ENCODE measurements at regions not wholly inside any gene's neighbourhood (a gene's known extent, or its start where the extent isn't known, plus 50 kb on each side); places are given as distances from the start of the nearest gene placed in this dataset.

GRCh38 chr17:51546114-51546513, 285.8 kb downstream of the UTP18 start:
- TF ChIP-seq, protein P1, sequence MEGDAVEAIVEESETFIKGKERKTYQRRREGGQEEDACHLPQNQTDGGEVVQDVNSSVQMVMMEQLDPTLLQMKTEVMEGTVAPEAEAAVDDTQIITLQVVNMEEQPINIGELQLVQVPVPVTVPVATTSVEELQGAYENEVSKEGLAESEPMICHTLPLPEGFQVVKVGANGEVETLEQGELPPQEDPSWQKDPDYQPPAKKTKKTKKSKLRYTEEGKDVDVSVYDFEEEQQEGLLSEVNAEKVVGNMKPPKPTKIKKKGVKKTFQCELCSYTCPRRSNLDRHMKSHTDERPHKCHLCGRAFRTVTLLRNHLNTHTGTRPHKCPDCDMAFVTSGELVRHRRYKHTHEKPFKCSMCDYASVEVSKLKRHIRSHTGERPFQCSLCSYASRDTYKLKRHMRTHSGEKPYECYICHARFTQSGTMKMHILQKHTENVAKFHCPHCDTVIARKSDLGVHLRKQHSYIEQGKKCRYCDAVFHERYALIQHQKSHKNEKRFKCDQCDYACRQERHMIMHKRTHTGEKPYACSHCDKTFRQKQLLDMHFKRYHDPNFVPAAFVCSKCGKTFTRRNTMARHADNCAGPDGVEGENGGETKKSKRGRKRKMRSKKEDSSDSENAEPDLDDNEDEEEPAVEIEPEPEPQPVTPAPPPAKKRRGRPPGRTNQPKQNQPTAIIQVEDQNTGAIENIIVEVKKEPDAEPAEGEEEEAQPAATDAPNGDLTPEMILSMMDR (IDR thresholded peaks at IDR 0.05; ENCODE audit: insufficient read depth, low read depth, low read length, missing control alignments), result no peak
- no peak overlapping the region for H3K4me3 ChIP-seq (ENCODE audit: low read depth, low read length)
- no peak for DNase-seq (ENCODE audit: low read depth)

GRCh38 chr17:51548125-51548524, 287.8 kb downstream of the UTP18 start:
- no peak for DNase-seq (ENCODE audit: low read depth)
- no peak overlapping the region for H3K4me3 ChIP-seq (ENCODE audit: low read depth, low read length)
- TF ChIP-seq, protein P1 (IDR thresholded peaks at IDR 0.05; ENCODE audit: insufficient read depth, low read depth, low read length, missing control alignments), result no peak

GRCh38 chr17:51555153-51555552, 294.8 kb downstream of the UTP18 start:
- TF ChIP-seq, protein P1 (IDR thresholded peaks at IDR 0.05; ENCODE audit: insufficient read depth, low read depth, low read length, missing control alignments), result no peak
- no peak for DNase-seq (ENCODE audit: low read depth)
- no peak overlapping the region for H3K4me3 ChIP-seq (ENCODE audit: low read depth, low read length)

DNA sequence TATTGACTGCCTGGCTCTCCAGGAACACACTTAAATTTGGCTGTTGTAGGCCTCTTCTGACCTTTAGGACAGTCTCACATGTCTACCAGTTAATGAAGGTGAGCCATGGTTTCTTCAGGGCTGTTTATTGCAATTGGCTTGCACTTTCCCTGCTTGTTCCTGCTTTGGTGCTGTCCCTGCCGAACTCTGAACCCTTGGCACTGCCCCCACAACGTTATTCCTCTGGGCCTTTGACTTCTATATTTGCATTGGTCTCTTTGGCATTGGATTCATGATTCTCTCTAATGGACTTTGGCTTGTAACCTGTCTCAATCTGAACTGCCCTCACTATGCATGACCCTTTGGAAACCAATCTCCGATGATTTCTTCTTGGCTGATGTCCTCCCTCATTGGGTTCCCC, 299.4 kb downstream of the UTP18 start:
- no peak for DNase-seq (ENCODE audit: low read depth)
- H3K4me3 ChIP-seq (ENCODE audit: low read depth, low read length), result no peak overlapping the region
- TF ChIP-seq, protein P1 (IDR thresholded peaks at IDR 0.05; ENCODE audit: insufficient read depth, low read depth, low read length, missing control alignments), result no peak

- no peak overlapping the region for H3K4me3 ChIP-seq (ENCODE audit: low read depth, low read length)
- TF ChIP-seq, protein P1 (IDR thresholded peaks at IDR 0.05; ENCODE audit: insufficient read depth, low read depth, low read length, missing control alignments), result no peak
- DNase-seq (ENCODE audit: low read depth), result no peak
Observed at GRCh38 chr17:51560398-51560797, 300.1 kb downstream of the UTP18 start.

GRCh38 chr17:51563961-51564360, 303.6 kb downstream of the UTP18 start:
- no peak overlapping the region for H3K4me3 ChIP-seq (ENCODE audit: low read depth, low read length)
- TF ChIP-seq, protein P1 (IDR thresholded peaks at IDR 0.05; ENCODE audit: insufficient read depth, low read depth, low read length, missing control alignments), result no peak
- DNase-seq (ENCODE audit: low read depth), result no peak

DNA sequence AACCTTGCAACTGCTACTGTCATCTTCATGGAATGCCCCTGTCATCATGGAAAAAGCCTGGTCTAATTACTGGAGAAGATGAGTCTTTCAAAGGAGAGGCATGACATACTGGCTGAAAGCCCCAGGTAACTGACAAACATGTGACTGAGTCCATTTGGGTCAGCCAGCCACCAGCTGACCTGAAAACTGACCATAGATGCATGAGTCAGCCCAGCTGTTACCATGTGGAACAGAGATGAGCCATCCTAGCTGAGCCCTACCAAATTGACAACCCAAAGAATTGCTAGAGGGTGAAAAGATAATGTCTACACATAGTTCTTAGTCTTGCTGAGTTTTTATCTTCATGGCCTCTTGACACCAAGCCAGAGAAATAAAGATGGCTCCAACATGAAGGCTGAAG, 311.8 kb downstream of the UTP18 start:
- H3K4me3 ChIP-seq (ENCODE audit: low read depth, low read length), result no peak overlapping the region
- DNase-seq (ENCODE audit: low read depth), result no peak
- TF ChIP-seq, protein P1 (IDR thresholded peaks at IDR 0.05; ENCODE audit: insufficient read depth, low read depth, low read length, missing control alignments), result no peak
